Type B pancreatic cell (in vitro differentiated cells): ENCODE measurements at regions not wholly inside any gene's neighbourhood (a gene's known extent, or its start where the extent isn't known, plus 50 kb on each side); places are given as distances from the start of the nearest gene placed in this dataset.

ENCODE experiments used
- DNase-seq: peaks from one replicate; pipeline ENCODE4 v3.0.0; 2021; ENCODE audit warnings: mixed read lengths; ENCODE audit not compliant: unreplicated experiment; ENCODE audit errors: extremely low spot score
- H3K27ac Mint-ChIP-seq: 2 replicates; pipeline ENCODE4 v1.8.0; 2021; ENCODE audit warnings: mild to moderate bottlenecking, mixed read lengths
- H3K27me3 Mint-ChIP-seq: 2 replicates; pipeline ENCODE4 v1.8.0; 2021; ENCODE audit warnings: mixed read lengths
- H3K36me3 Mint-ChIP-seq: 2 replicates; pipeline ENCODE4 v1.8.0; 2021; ENCODE audit warnings: mixed read lengths
- H3K4me1 Mint-ChIP-seq: one replicate; pipeline ENCODE4 v1.8.0; 2021; ENCODE audit warnings: mixed read lengths; ENCODE audit not compliant: unreplicated experiment
- H3K4me3 Mint-ChIP-seq: 2 replicates; pipeline ENCODE4 v1.8.0; 2021; ENCODE audit warnings: mild to moderate bottlenecking, mixed read lengths
- H3K9me3 Mint-ChIP-seq: 2 replicates; pipeline ENCODE4 v1.8.0; 2021; ENCODE audit warnings: mixed read lengths
- TF ChIP-seq, protein P1 (sequence below): fragments of 200-600 bp; sonication (generic); conservative IDR thresholded peaks from 2 replicates; pipeline ENCODE4 v1.5.0; 2021; ENCODE audit warnings: antibody characterized with exemption, mild to moderate bottlenecking

DNA sequence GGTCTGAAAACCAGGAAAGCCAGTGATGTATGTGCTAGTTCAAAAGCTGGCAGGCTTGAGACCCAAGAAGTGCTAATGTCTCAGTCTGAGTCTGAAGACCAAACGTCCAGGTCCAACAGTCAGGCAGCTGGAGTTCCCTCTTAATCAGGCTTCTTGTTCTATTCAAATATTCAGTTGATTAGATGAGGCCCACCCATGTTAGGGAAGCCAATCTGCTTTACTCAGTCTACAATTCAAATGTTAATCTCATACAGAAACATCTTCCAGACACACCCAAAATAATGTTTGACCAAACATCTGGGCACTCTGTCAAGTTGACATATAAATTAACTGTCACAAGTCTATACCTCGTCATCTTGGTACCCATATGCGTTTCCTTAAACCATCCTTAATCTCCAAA lies 72.4 kb upstream of the IL2 start:
- H3K4me3 Mint-ChIP-seq = no peak overlapping the region
- no peaks in the 10 kb centered on the region for H3K4me1 Mint-ChIP-seq
- TF ChIP-seq, protein P1, sequence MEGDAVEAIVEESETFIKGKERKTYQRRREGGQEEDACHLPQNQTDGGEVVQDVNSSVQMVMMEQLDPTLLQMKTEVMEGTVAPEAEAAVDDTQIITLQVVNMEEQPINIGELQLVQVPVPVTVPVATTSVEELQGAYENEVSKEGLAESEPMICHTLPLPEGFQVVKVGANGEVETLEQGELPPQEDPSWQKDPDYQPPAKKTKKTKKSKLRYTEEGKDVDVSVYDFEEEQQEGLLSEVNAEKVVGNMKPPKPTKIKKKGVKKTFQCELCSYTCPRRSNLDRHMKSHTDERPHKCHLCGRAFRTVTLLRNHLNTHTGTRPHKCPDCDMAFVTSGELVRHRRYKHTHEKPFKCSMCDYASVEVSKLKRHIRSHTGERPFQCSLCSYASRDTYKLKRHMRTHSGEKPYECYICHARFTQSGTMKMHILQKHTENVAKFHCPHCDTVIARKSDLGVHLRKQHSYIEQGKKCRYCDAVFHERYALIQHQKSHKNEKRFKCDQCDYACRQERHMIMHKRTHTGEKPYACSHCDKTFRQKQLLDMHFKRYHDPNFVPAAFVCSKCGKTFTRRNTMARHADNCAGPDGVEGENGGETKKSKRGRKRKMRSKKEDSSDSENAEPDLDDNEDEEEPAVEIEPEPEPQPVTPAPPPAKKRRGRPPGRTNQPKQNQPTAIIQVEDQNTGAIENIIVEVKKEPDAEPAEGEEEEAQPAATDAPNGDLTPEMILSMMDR = no peak
- H3K9me3 Mint-ChIP-seq = no peaks in the 10 kb centered on the region
- H3K36me3 Mint-ChIP-seq = no peaks in the 10 kb centered on the region
- DNase-seq = no peak
- no peak overlapping the region for H3K27ac Mint-ChIP-seq
- no peaks in the 10 kb centered on the region for H3K27me3 Mint-ChIP-seq

DNA sequence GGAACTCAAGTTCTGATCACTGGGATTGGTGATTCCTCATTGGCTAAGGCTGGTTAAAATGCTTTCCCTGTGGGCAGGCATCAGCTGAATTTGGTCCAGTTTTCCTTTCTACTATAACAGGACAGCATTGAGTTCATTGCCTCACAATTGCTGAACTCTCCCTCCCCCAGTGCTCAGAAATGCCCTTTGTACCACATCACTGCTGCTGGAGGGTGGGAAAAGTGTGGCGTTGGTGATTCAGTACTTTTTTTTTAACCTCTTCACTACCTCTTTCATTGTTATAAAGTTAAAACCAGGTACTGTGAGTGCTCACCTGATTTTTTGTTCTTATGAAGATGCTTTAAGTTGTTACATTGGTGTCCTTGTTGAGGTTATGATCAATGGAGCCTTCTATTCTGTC lies 69.3 kb upstream of the IL2 start:
- Mint-ChIP-seq H3K27me3 (no peaks in the 10 kb centered on the region), H3K4me1 (no peaks in the 10 kb centered on the region), H3K27ac (no peak overlapping the region), H3K4me3 (no peak overlapping the region), H3K9me3 (no peaks in the 10 kb centered on the region), H3K36me3 (no peaks in the 10 kb centered on the region)
- TF ChIP-seq, protein P1 = no peak
- DNase-seq = no peak

DNA sequence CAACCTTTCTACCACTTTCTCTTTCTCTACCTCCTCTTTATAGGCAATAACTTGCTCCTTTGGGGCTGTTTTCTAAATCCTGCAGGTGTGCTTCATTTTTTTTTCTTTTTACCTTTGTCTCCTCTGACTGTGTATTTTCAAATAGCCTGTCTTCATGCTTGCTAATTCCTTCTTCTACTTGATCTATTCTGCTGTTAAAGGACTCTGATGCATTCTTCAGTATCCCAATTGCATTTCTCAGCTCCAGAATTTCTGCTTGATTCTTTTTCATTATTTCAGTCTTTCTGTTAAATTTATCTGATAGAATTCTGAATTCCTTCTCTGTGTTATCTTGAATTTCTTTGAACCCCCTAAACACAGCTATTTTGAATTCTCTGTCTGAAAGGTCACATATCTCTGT lies 67.7 kb upstream of the IL2 start:
- Mint-ChIP-seq H3K27me3 (no peaks in the 10 kb centered on the region), H3K27ac (no peak overlapping the region), H3K9me3 (no peaks in the 10 kb centered on the region), H3K4me1 (no peaks in the 10 kb centered on the region), H3K36me3 (no peaks in the 10 kb centered on the region), H3K4me3 (no peak overlapping the region)
- TF ChIP-seq, protein P1 = no peak
- DNase-seq = no peak

DNA sequence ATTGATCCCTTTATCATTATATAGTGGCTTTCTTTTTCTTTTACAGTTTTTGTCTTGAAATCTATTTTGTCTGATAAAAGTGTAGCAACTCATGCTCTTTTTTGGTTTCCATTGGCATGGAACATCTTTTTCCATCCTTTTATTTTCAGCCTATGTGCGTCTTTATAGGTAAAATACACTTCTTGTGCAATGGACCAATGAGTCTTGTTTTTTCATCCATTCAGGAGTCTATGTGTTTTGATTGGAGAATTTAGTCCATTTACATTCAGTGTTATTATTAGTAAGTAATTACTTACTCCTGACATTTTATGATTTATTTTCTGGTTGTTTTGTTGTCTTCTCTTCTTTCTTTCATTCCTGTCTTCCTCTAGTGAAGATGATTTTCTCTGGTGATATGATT lies 66.4 kb upstream of the IL2 start:
- Mint-ChIP-seq H3K4me1 (no peaks in the 10 kb centered on the region), H3K27me3 (peaks cover 5% of the 10 kb centered on the region), H3K27ac (no peak overlapping the region), H3K4me3 (no peak overlapping the region), H3K36me3 (no peaks in the 10 kb centered on the region), H3K9me3 (no peaks in the 10 kb centered on the region)
- no peak for DNase-seq
- TF ChIP-seq, protein P1 = no peak

DNA sequence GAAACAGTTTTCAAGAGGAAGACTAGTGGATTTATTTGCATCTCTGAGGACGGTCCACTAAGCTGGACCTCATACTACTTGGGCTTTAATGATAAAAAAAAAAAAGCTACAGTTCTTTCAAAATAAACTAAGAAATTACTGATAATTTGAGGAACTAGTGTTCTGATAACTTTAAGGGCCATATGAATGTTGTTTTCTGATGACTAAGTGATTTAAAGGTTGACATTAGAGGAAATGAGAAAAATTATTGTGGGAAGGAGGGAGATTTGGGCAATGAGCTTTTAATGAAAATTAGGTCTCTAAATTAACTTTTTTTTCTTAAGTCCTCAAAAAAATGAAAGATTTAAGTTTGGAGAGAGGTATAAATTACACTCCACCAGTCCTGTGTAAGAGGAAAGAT lies 60.8 kb upstream of the IL2 start:
- Mint-ChIP-seq H3K27ac (no peak overlapping the region), H3K4me1 (no peaks in the 10 kb centered on the region), H3K4me3 (no peak overlapping the region), H3K27me3 (peaks cover 8% of the 10 kb centered on the region), H3K36me3 (no peaks in the 10 kb centered on the region), H3K9me3 (no peaks in the 10 kb centered on the region)
- TF ChIP-seq, protein P1 = no peak
- DNase-seq = no peak

GRCh38 chr4:122516376-122516775 lies 59.9 kb upstream of the IL2 start:
- Mint-ChIP-seq H3K4me3 (no peak overlapping the region), H3K9me3 (no peaks in the 10 kb centered on the region), H3K36me3 (no peaks in the 10 kb centered on the region), H3K27ac (no peak overlapping the region), H3K27me3 (peaks cover 8% of the 10 kb centered on the region), H3K4me1 (no peaks in the 10 kb centered on the region)
- TF ChIP-seq, protein P1 = no peak
- no peak for DNase-seq
